ENCODE measurements at regions not wholly inside any gene's neighbourhood (a gene's known extent, or its start where the extent isn't known, plus 50 kb on each side); places are given as distances from the start of the nearest gene placed in this dataset.
"Not testable (repeated sequence)": the region's sequence is repeated elsewhere in the genome, so short reads cannot be mapped to it uniquely, and the experiment has no call there.

GRCh38 chr12:127600211-127600610 is 666.8 kb upstream of the TMEM132C start:
- no CpG with 5 or more reads among the region's 3 CpGs for WGBS, 2 donors (ENCODE audit: extremely low coverage in 2 of 2, insufficient read length in 2 of 2, insufficient replicate concordance in 1 of 2)
- no peaks in the 10 kb centered on the region for H3K27me3 ChIP-seq (ENCODE audit: control insufficient read depth in 3 of 3, insufficient read depth in 3 of 3, low read depth in 1 of 3, low read length in 3 of 3)
- no peak overlapping the region for H2BK120ac ChIP-seq (ENCODE audit: low read depth, low read length)
- no peak for DNase-seq (ENCODE audit: low spot score)
- no peak overlapping the region for H3K14ac ChIP-seq (ENCODE audit: low read length)
- no peak overlapping the region for H3K9ac ChIP-seq (ENCODE audit: low read depth, low read length, poor library complexity)
- no peaks in the 10 kb centered on the region for H3K4me1 ChIP-seq (ENCODE audit: control insufficient read depth in 2 of 2, insufficient read depth in 1 of 2, low read depth in 1 of 2, low read length in 2 of 2)
- H3K79me1 ChIP-seq (ENCODE audit: low read depth, low read length) = no peaks in the 10 kb centered on the region
- H2BK5ac ChIP-seq (ENCODE audit: low read length) = no peak overlapping the region
- no peak overlapping the region for H3K27ac ChIP-seq (replicated peaks; ENCODE audit: low read length)
- no peaks in the 10 kb centered on the region for H3K36me3 ChIP-seq (replicated peaks in 1 of 2; ENCODE audit: control insufficient read depth in 2 of 2, insufficient read depth in 2 of 2, low read length in 2 of 2)
- no peak overlapping the region for H2BK15ac ChIP-seq (ENCODE audit: low read length)
- H3K23ac ChIP-seq (ENCODE audit: low read depth, low read length, poor library complexity) = no peak overlapping the region
- H3K18ac ChIP-seq (ENCODE audit: low read length) = no peak overlapping the region
- no peak overlapping the region for H4K8ac ChIP-seq (ENCODE audit: low read depth, low read length)
- H3K9me3 ChIP-seq (replicated peaks in 1 of 2; ENCODE audit: control insufficient read depth in 2 of 2, insufficient read depth in 1 of 2, low read depth in 1 of 2, low read length in 2 of 2) = no peaks in the 10 kb centered on the region
- H2BK12ac ChIP-seq (ENCODE audit: low read length) = no peak overlapping the region
- no peak overlapping the region for H3K4me2 ChIP-seq (ENCODE audit: insufficient read depth, low read length, poor library complexity, severe bottlenecking)
- no peak overlapping the region for H2AFZ ChIP-seq (ENCODE audit: low read length)
- no peak overlapping the region for H3K4me3 ChIP-seq (ENCODE audit: low read length in 2 of 2)
- H2AK5ac ChIP-seq (ENCODE audit: low read depth, low read length) = no peak overlapping the region
- no peak overlapping the region for H4K91ac ChIP-seq (ENCODE audit: low read depth, low read length, poor library complexity)
- H3K4ac ChIP-seq (ENCODE audit: low read length) = no peak overlapping the region

- Histone ChIP-seq H3K4me3 (ENCODE audit: low read length in 2 of 2) (no peak overlapping the region), H4K91ac (ENCODE audit: low read depth, low read length, poor library complexity) (no peak overlapping the region), H2BK12ac (ENCODE audit: low read length) (no peak overlapping the region), H2BK120ac (ENCODE audit: low read depth, low read length) (no peak overlapping the region), H3K14ac (ENCODE audit: low read length) (no peak overlapping the region), H2BK15ac (ENCODE audit: low read length) (no peak overlapping the region), H4K8ac (ENCODE audit: low read depth, low read length) (no peak overlapping the region), H3K27ac (replicated peaks; ENCODE audit: low read length) (no peak overlapping the region), H3K4ac (ENCODE audit: low read length) (no peak overlapping the region), H2AK5ac (ENCODE audit: low read depth, low read length) (no peak overlapping the region), H3K79me1 (ENCODE audit: low read depth, low read length) (no peaks in the 10 kb centered on the region), H3K4me1 (ENCODE audit: control insufficient read depth in 2 of 2, insufficient read depth in 1 of 2, low read depth in 1 of 2, low read length in 2 of 2) (no peaks in the 10 kb centered on the region), H3K23ac (ENCODE audit: low read depth, low read length, poor library complexity) (no peak overlapping the region), H3K9ac (ENCODE audit: low read depth, low read length, poor library complexity) (no peak overlapping the region), H2AFZ (ENCODE audit: low read length) (no peak overlapping the region), H3K9me3 (replicated peaks in 1 of 2; ENCODE audit: control insufficient read depth in 2 of 2, insufficient read depth in 1 of 2, low read depth in 1 of 2, low read length in 2 of 2) (peaks cover 0 to 3% of the 10 kb centered on the region in 2 donors), H3K36me3 (replicated peaks in 1 of 2; ENCODE audit: control insufficient read depth in 2 of 2, insufficient read depth in 2 of 2, low read length in 2 of 2) (no peaks in the 10 kb centered on the region), H3K27me3 (ENCODE audit: control insufficient read depth in 3 of 3, insufficient read depth in 3 of 3, low read depth in 1 of 3, low read length in 3 of 3) (no peaks in the 10 kb centered on the region), H2BK5ac (ENCODE audit: low read length) (no peak overlapping the region), H3K18ac (ENCODE audit: low read length) (no peak overlapping the region), H3K4me2 (ENCODE audit: insufficient read depth, low read length, poor library complexity, severe bottlenecking) (no peak overlapping the region)
- no CpG with 5 or more reads among the region's 3 CpGs for WGBS, 2 donors (ENCODE audit: extremely low coverage in 2 of 2, insufficient read length in 2 of 2, insufficient replicate concordance in 1 of 2)
- DNase-seq (ENCODE audit: low spot score) = no peak
Measured at GRCh38 chr12:127606476-127607015, 660.4 kb upstream of the TMEM132C start.

GRCh38 chr12:127607146-127607725 is 659.7 kb upstream of the TMEM132C start:
- no CpG with 5 or more reads among the region's 7 CpGs for WGBS, 2 donors (ENCODE audit: extremely low coverage in 2 of 2, insufficient read length in 2 of 2, insufficient replicate concordance in 1 of 2)
- Histone ChIP-seq H3K4me2 (ENCODE audit: insufficient read depth, low read length, poor library complexity, severe bottlenecking) (no peak overlapping the region), H2BK12ac (ENCODE audit: low read length) (no peak overlapping the region), H3K23ac (ENCODE audit: low read depth, low read length, poor library complexity) (no peak overlapping the region), H3K36me3 (replicated peaks in 1 of 2; ENCODE audit: control insufficient read depth in 2 of 2, insufficient read depth in 2 of 2, low read length in 2 of 2) (no peaks in the 10 kb centered on the region), H3K9ac (ENCODE audit: low read depth, low read length, poor library complexity) (no peak overlapping the region), H3K79me1 (ENCODE audit: low read depth, low read length) (no peaks in the 10 kb centered on the region), H2BK5ac (ENCODE audit: low read length) (peak overlapping the region; percentile 19), H2AK5ac (ENCODE audit: low read depth, low read length) (no peak overlapping the region), H3K27me3 (ENCODE audit: control insufficient read depth in 3 of 3, insufficient read depth in 3 of 3, low read depth in 1 of 3, low read length in 3 of 3) (no peaks in the 10 kb centered on the region), H3K14ac (ENCODE audit: low read length) (no peak overlapping the region), H4K8ac (ENCODE audit: low read depth, low read length) (no peak overlapping the region), H3K4me1 (ENCODE audit: control insufficient read depth in 2 of 2, insufficient read depth in 1 of 2, low read depth in 1 of 2, low read length in 2 of 2) (no peaks in the 10 kb centered on the region), H2BK120ac (ENCODE audit: low read depth, low read length) (no peak overlapping the region), H2AFZ (ENCODE audit: low read length) (no peak overlapping the region), H3K9me3 (replicated peaks in 1 of 2; ENCODE audit: control insufficient read depth in 2 of 2, insufficient read depth in 1 of 2, low read depth in 1 of 2, low read length in 2 of 2) (peaks cover 0 to 3% of the 10 kb centered on the region in 2 donors), H4K91ac (ENCODE audit: low read depth, low read length, poor library complexity) (no peak overlapping the region), H3K4ac (ENCODE audit: low read length) (no peak overlapping the region), H3K18ac (ENCODE audit: low read length) (no peak overlapping the region), H3K27ac (replicated peaks; ENCODE audit: low read length) (no peak overlapping the region), H3K4me3 (ENCODE audit: low read length in 2 of 2) (no peak overlapping the region), H2BK15ac (ENCODE audit: low read length) (no peak overlapping the region)
- no peak for DNase-seq (ENCODE audit: low spot score)

GRCh38 chr12:127608359-127608758 is 658.6 kb upstream of the TMEM132C start:
- not testable (repeated sequence) for H3K27ac ChIP-seq (replicated peaks; ENCODE audit: low read length); H3K4me3 ChIP-seq (ENCODE audit: low read length in 2 of 2); H4K8ac ChIP-seq (ENCODE audit: low read depth, low read length); H2BK120ac ChIP-seq (ENCODE audit: low read depth, low read length); H4K91ac ChIP-seq (ENCODE audit: low read depth, low read length, poor library complexity); H3K4ac ChIP-seq (ENCODE audit: low read length); H3K79me1 ChIP-seq (ENCODE audit: low read depth, low read length); H3K27me3 ChIP-seq (ENCODE audit: control insufficient read depth in 3 of 3, insufficient read depth in 3 of 3, low read depth in 1 of 3, low read length in 3 of 3); H3K36me3 ChIP-seq (replicated peaks in 1 of 2; ENCODE audit: control insufficient read depth in 2 of 2, insufficient read depth in 2 of 2, low read length in 2 of 2); H2BK5ac ChIP-seq (ENCODE audit: low read length); H3K14ac ChIP-seq (ENCODE audit: low read length); H3K9ac ChIP-seq (ENCODE audit: low read depth, low read length, poor library complexity); H3K23ac ChIP-seq (ENCODE audit: low read depth, low read length, poor library complexity); H3K18ac ChIP-seq (ENCODE audit: low read length); H2BK12ac ChIP-seq (ENCODE audit: low read length); H3K4me2 ChIP-seq (ENCODE audit: insufficient read depth, low read length, poor library complexity, severe bottlenecking); H2BK15ac ChIP-seq (ENCODE audit: low read length); H3K9me3 ChIP-seq (replicated peaks in 1 of 2; ENCODE audit: control insufficient read depth in 2 of 2, insufficient read depth in 1 of 2, low read depth in 1 of 2, low read length in 2 of 2); H2AK5ac ChIP-seq (ENCODE audit: low read depth, low read length); DNase-seq (ENCODE audit: low spot score); H2AFZ ChIP-seq (ENCODE audit: low read length); H3K4me1 ChIP-seq (ENCODE audit: control insufficient read depth in 2 of 2, insufficient read depth in 1 of 2, low read depth in 1 of 2, low read length in 2 of 2)
- WGBS, 2 donors (ENCODE audit: extremely low coverage in 2 of 2, insufficient read length in 2 of 2, insufficient replicate concordance in 1 of 2) = no CpG with 5 or more reads among the region's 7 CpGs
